ENCODE measurements at regions not wholly inside any gene's neighbourhood (a gene's known extent, or its start where the extent isn't known, plus 50 kb on each side); places are given as distances from the start of the nearest gene placed in this dataset.

- ChIA-PET POLR2A (ENCODE audit: unreplicated experiment) (no interaction called here), CTCF (no interaction called here)
- H3K9me1 ChIP-seq (ENCODE audit: insufficient read depth, low read length), result no peaks in the 10 kb centered on the region
- no peak overlapping the region for H3K56ac ChIP-seq (ENCODE audit: extremely low read depth, insufficient read depth, low read length)
- H2AFZ ChIP-seq (replicated peaks; ENCODE audit: low read length, poor library complexity), result peak overlapping the region; percentile 75
- dilution Hi-C loops (cut with HindIII; ENCODE audit: low sequenced_read_pairs, unreplicated experiment), result no loop called here
- H4K5ac ChIP-seq (ENCODE audit: low read depth, low read length), result no peak overlapping the region
- no peak overlapping the region for H2BK20ac ChIP-seq (ENCODE audit: low read depth, low read length)
- no peak overlapping the region for H3K27ac ChIP-seq (ENCODE audit: insufficient read depth, low read length)
- H3K79me1 ChIP-seq (ENCODE audit: low read depth in 1 of 2, low read length in 2 of 2), result no peaks in the 10 kb centered on the region
- H3K9me3 ChIP-seq (ENCODE audit: control insufficient read depth, insufficient read depth, low read length), result 0 out of 2 replicates have a peak, but pooled peaks cover 2% of the 10 kb centered on the region
- H3K14ac ChIP-seq (replicated peaks; ENCODE audit: low read depth, low read length), result no peak overlapping the region
- no TSS peak for BruUV-seq (replicated peaks)
- ATAC-seq (ENCODE audit: low read depth), result no peak
- in situ Hi-C loops (cut with MboI; ENCODE audit: low sequenced_read_pairs), result no loop called here
- no peaks in the 10 kb centered on the region; the same call in 1 of the 2 replicates for H3K4me1 ChIP-seq (ENCODE audit: control insufficient read depth, insufficient read depth, low read length)
- H3K4me2 ChIP-seq (ENCODE audit: low read depth, low read length), result no peak overlapping the region; the same call in 1 of the 2 replicates
- no peak overlapping the region for H3K4ac ChIP-seq (ENCODE audit: low read depth, low read length)
- H3K23ac ChIP-seq (ENCODE audit: low read depth, low read length), result no peak overlapping the region
- DNase-seq, result no peak
- 33% methylated on average over 1 of the region's 4 CpGs; no CpG with 5 or more reads in 1 of the 2 experiments for WGBS, 2 experiments (ENCODE audit: extremely low coverage in 2 of 2, insufficient read length in 1 of 2)
- no peak overlapping the region for H3K4me3 ChIP-seq (ENCODE audit: insufficient read depth, low read depth, low read length)
- H3K18ac ChIP-seq (ENCODE audit: low read depth, low read length), result no peak overlapping the region
- no peak overlapping the region for H2BK120ac ChIP-seq (ENCODE audit: low read depth, low read length)
- no peaks in the 10 kb centered on the region for H3K36me3 ChIP-seq (ENCODE audit: control insufficient read depth, insufficient read depth, low read length)
- no peaks in the 10 kb centered on the region for H4K20me1 ChIP-seq (ENCODE audit: insufficient read depth, low read length)
- H2BK5ac ChIP-seq (ENCODE audit: low read depth, low read length, poor library complexity, severe bottlenecking), result no peak overlapping the region
- H2AK5ac ChIP-seq (ENCODE audit: low read depth, low read length), result 0 out of 2 replicates have a peak overlapping the region, but pooled peaks have one; percentile 24
- H4K8ac ChIP-seq (ENCODE audit: low read depth in 2 of 2, low read length in 2 of 2), result no peak overlapping the region
- TF ChIP-seq SMC3 (IDR thresholded peaks at IDR 0.05; ENCODE audit: low read depth, low read length) (no peak), CTCF (conservative IDR thresholded peaks at IDR 0.05; ENCODE audit: low read depth, low read length) (no peak), CHD1 (IDR thresholded peaks at IDR 0.05; ENCODE audit: low read depth, low read length) (no peak), CEBPB (IDR thresholded peaks at IDR 0.05; ENCODE audit: low read depth, low read length) (no peak), NFE2L2 (IDR thresholded peaks at IDR 0.05; ENCODE audit: low read depth, low read length) (no peak), MAFK (IDR thresholded peaks at IDR 0.05; ENCODE audit: low read depth, low read length) (no peak), RFX5 (IDR thresholded peaks at IDR 0.05; ENCODE audit: low read depth, low read length) (no peak), MXI1 (IDR thresholded peaks at IDR 0.05; ENCODE audit: borderline replicate concordance, low read depth, low read length) (no peak), USF2 (IDR thresholded peaks at IDR 0.05; ENCODE audit: low read depth, low read length) (no peak), MAZ (IDR thresholded peaks at IDR 0.05; ENCODE audit: borderline replicate concordance, low read depth, low read length) (no peak), POLR2A (IDR thresholded peaks at IDR 0.05; ENCODE audit: low read depth, low read length) (no peak), FOS (IDR thresholded peaks at IDR 0.05; ENCODE audit: low read depth, low read length) (no peak), RAD21 (IDR thresholded peaks at IDR 0.05; ENCODE audit: low read length) (no peak), ELK1 (IDR thresholded peaks at IDR 0.05; ENCODE audit: borderline replicate concordance, low read depth, low read length) (no peak), BHLHE40 (IDR thresholded peaks at IDR 0.05; ENCODE audit: low read depth, low read length) (no peak), RCOR1 (IDR thresholded peaks at IDR 0.05; ENCODE audit: insufficient replicate concordance, low read length) (no peak)
- no peak overlapping the region for H3K9ac ChIP-seq (ENCODE audit: low read depth, low read length)
- peaks cover 36% of the 10 kb centered on the region for H3K27me3 ChIP-seq (ENCODE audit: control insufficient read depth, insufficient read depth, low read length)
- H2AK9ac ChIP-seq (replicated peaks; ENCODE audit: low read depth, low read length, poor library complexity), result no peak overlapping the region
- H4K91ac ChIP-seq (ENCODE audit: insufficient read depth, low read depth, low read length), result no peak overlapping the region
- intact Hi-C loops (cut with micrococcal nuclease), result loop anchor here (10.0 kb wide), 1 partner anchor 608 kb away; no protein-coding TSS in a partner anchor
- H2BK15ac ChIP-seq (ENCODE audit: low read depth, low read length), result no peak overlapping the region
These were observed 188.9 kb upstream of the ZNF618 start for GRCh38 chr9:113687107-113687679.

Measured in IMR-90 (cell line).